ENCODE measurements at regions not wholly inside any gene's neighbourhood (a gene's known extent, or its start where the extent isn't known, plus 50 kb on each side); places are given as distances from the start of the nearest gene placed in this dataset.
A peak's percentile ranks its signal among the peaks of the same experiment; 100 is the strongest.

DNA sequence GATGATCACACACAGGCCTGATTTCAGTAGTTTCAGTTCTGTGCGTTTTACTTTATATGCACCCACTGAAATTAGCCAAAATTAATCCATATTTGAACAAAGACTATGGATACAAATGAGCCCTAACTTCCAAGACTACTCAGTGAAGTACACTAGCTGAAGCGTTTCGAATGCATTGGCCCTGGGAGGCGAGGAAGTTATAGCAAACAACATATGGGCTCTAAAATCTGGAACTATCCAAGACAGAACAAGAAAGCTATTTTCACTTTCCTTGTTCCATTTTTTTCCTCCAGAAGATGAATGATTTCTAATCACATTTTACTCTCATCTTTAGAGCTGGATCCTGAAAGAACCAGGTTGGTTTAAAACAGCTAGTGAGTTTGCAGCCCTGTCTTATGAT, 399.4 kb upstream of the HNRNPA3 start:
- no peak overlapping the region for H3K27ac ChIP-seq (ENCODE audit: low read depth, low read length)
- peaks cover 4% of the 10 kb centered on the region for H3K4me1 ChIP-seq (ENCODE audit: insufficient read depth, low read length)
- POLR2A ChIA-PET: no interaction called here
- CTCF ChIA-PET: interaction anchor here (0.6 to 3.6 kb wide), 4 partner anchors 14 to 335 kb away, joined by 3 to 16 read pairs (median 4); no protein-coding TSS in a partner anchor
- Mint-ChIP-seq H3K4me3 (no peak overlapping the region), H3K27ac (no peak overlapping the region), H3K36me3 (no peaks in the 10 kb centered on the region), H3K9me3 (no peaks in the 10 kb centered on the region), H3K27me3 (peaks cover 0 to 3% of the 10 kb centered on the region in 2 donors), H3K4me1 (peaks cover 3 to 11% (median 8%) of the 10 kb centered on the region in 3 donors)
- H3K9me3 ChIP-seq (ENCODE audit: low read length): no peaks in the 10 kb centered on the region
- no peaks in the 10 kb centered on the region for H3K27me3 ChIP-seq (ENCODE audit: insufficient read depth, low read length, poor library complexity, severe bottlenecking)
- DNase-seq: no peak
- no peaks in the 10 kb centered on the region for H3K36me3 ChIP-seq (ENCODE audit: insufficient read depth, low read length)
- no peak overlapping the region for H3K4me3 ChIP-seq (ENCODE audit: low read length)

DNA sequence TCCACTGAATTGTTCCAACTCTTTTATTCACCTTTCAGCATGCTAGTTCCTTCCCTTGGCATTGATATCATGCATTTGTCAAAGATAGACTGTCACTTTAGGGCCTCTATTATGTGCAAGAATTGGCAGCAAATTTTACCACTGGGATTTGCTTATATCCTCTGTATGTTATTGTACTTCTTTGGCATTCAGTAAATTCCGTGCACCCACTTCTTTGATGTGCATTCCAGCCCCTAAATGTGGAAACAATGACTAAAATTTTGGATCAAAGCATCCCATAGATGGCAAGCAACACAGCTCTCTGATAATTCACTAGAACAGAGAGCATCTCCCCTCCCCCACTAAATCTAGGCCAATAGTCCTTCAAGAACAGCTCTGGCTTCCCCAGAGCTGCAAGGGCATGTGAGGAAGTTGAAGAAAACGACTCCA, 399.0 kb upstream of the HNRNPA3 start:
- Histone ChIP-seq H3K4me1 (ENCODE audit: insufficient read depth, low read length) (peaks cover 4% of the 10 kb centered on the region), H3K36me3 (ENCODE audit: insufficient read depth, low read length) (no peaks in the 10 kb centered on the region), H3K9me3 (ENCODE audit: low read length) (no peaks in the 10 kb centered on the region), H3K27me3 (ENCODE audit: insufficient read depth, low read length, poor library complexity, severe bottlenecking) (no peaks in the 10 kb centered on the region), H3K4me3 (ENCODE audit: low read length) (no peak overlapping the region), H3K27ac (ENCODE audit: low read depth, low read length) (no peak overlapping the region)
- ChIA-PET CTCF (interaction anchor here (0.6 to 3.6 kb wide), 6 partner anchors 9 to 334 kb away, joined by 3 to 16 read pairs (median 6); no protein-coding TSS in a partner anchor), POLR2A (no interaction called here)
- no peaks in the 10 kb centered on the region for H3K9me3 Mint-ChIP-seq
- no peak overlapping the region for H3K27ac Mint-ChIP-seq
- no peak overlapping the region for H3K4me3 Mint-ChIP-seq
- peaks cover 0 to 4% of the 10 kb centered on the region in 2 donors for H3K27me3 Mint-ChIP-seq
- H3K36me3 Mint-ChIP-seq: no peaks in the 10 kb centered on the region
- DNase-seq: no peak
- peaks cover 3 to 11% (median 8%) of the 10 kb centered on the region in 3 donors for H3K4me1 Mint-ChIP-seq

DNA sequence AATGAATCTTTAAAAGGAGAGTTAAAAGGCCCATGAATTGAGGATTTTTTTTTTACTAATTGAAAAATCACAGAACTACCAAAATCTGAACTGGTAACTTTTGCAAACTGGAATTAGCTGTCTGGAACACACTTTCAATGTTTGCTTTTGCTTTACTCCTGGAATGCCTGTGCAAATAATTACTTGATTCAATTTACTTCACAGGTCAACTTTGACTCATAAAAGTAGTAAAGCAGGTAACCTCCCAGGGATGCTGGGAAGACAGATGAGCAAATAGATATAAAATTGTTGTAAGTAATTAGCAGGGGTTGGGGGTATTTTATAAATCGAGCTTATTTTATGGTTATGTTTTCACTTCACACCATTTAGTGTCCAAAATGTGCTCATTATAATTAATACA, 398.3 kb upstream of the HNRNPA3 start:
- H3K27me3 ChIP-seq (ENCODE audit: insufficient read depth, low read length, poor library complexity, severe bottlenecking): no peaks in the 10 kb centered on the region
- H3K4me3 Mint-ChIP-seq: no peak overlapping the region

DNA sequence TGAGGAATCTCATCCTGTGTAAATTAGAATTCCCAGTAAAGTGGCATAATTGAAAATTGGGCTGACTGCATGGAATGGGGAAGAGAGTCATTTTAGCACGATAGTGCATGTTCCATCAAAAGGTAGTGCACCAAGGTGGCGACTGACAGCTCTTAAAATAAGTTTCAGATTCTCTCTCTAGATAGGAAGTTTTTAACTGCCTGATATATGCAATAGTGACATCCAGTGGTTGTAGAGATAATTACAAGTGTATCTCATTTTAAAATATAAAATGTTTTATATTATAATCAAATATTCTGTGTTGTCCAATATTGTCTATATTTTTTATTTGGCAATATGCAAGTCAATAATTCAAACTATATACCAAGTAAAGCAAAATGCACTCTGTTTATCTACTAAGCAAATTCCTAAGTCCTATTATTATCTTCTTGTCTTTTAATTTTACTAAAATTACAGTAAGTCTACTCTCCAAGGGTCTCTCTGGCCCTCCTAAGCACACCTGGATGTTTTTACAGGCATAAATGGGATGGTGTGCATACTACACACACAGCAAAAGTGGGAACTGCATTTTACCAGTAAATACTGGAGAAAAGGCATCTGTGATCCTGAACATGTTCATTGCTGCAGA, 397.7 kb upstream of the HNRNPA3 start:
- peak in 2 of 5 donors; percentile 23 to 40 for DNase-seq
- peak overlapping the region in 4 of 7 donors; percentile 7 to 37 (median 15) for H3K4me3 Mint-ChIP-seq
- no peaks in the 10 kb centered on the region for H3K9me3 ChIP-seq (ENCODE audit: low read length)
- H3K9me3 Mint-ChIP-seq: no peaks in the 10 kb centered on the region
- H3K4me1 ChIP-seq (ENCODE audit: insufficient read depth, low read length): peaks cover 4% of the 10 kb centered on the region
- H3K36me3 Mint-ChIP-seq: no peaks in the 10 kb centered on the region
- peaks cover 0 to 7% of the 10 kb centered on the region in 2 donors for H3K27me3 Mint-ChIP-seq
- H3K27me3 ChIP-seq (ENCODE audit: insufficient read depth, low read length, poor library complexity, severe bottlenecking): no peaks in the 10 kb centered on the region
- no peak overlapping the region for H3K27ac ChIP-seq (ENCODE audit: low read depth, low read length)
- CTCF ChIA-PET: interaction anchor here (0.6 to 3.6 kb wide), 10 partner anchors 10 to 554 kb away, joined by 3 to 16 read pairs (median 3); no protein-coding TSS in a partner anchor
- peaks cover 3 to 11% (median 8%) of the 10 kb centered on the region in 3 donors for H3K4me1 Mint-ChIP-seq
- H3K36me3 ChIP-seq (ENCODE audit: insufficient read depth, low read length): no peaks in the 10 kb centered on the region
- POLR2A ChIA-PET: no interaction called here
- no peak overlapping the region for H3K4me3 ChIP-seq (ENCODE audit: low read length)
- H3K27ac Mint-ChIP-seq: peak overlapping the region in 1 of 8 donors; percentile 41

More for the DNA sequence above, 398.3 kb upstream of the HNRNPA3 start:
- Mint-ChIP-seq H3K9me3 (no peaks in the 10 kb centered on the region), H3K36me3 (no peaks in the 10 kb centered on the region), H3K27me3 (peaks cover 0 to 7% of the 10 kb centered on the region in 2 donors), H3K27ac (no peak overlapping the region), H3K4me1 (peaks cover 3 to 11% (median 8%) of the 10 kb centered on the region in 3 donors)
- peaks cover 4% of the 10 kb centered on the region for H3K4me1 ChIP-seq (ENCODE audit: insufficient read depth, low read length)
- H3K27ac ChIP-seq (ENCODE audit: low read depth, low read length): no peak overlapping the region
- H3K9me3 ChIP-seq (ENCODE audit: low read length): no peaks in the 10 kb centered on the region
- ChIA-PET POLR2A (no interaction called here), CTCF (interaction anchor here (0.6 to 3.6 kb wide), 10 partner anchors 9 to 554 kb away, joined by 3 to 16 read pairs (median 3); no protein-coding TSS in a partner anchor)
- no peak for DNase-seq
- no peaks in the 10 kb centered on the region for H3K36me3 ChIP-seq (ENCODE audit: insufficient read depth, low read length)
- no peak overlapping the region for H3K4me3 ChIP-seq (ENCODE audit: low read length)

DNA sequence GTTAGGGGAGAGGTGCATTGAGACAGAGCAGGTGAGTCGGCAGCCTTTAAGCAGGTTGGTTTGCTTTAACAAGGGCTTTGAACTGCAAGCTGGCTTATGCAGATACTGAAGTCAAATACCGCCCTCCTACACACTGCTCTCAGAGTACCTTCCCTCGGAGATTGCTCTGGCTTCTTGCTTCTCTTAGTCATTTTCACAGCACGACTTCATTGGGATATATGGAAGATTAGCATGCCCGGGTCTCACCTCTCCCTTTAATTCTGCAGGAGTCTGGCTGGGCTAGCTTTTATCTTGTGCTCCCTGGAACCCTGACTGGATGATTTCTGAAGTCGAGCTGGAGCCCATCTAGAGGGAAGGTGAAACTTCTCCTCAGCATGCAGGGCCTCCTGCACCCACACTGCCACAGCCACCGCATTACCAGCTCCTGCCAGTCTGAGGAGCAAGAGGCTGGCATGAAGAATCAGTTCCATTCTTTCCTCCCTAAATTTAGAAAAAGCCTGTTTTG, 395.5 kb upstream of the HNRNPA3 start:
- ChIA-PET POLR2A (interaction anchor here (1.0 kb wide), 1 partner anchor 9 kb away, joined by 3 read pairs; no protein-coding TSS in a partner anchor), CTCF (interaction anchor here (1.1 to 1.8 kb wide), 3 partner anchors 12 to 46 kb away, joined by 3 to 5 read pairs (median 4); no protein-coding TSS in a partner anchor)
- H3K27ac Mint-ChIP-seq: peak overlapping the region in 2 of 8 donors; percentile 22 to 57
- Histone ChIP-seq H3K36me3 (ENCODE audit: insufficient read depth, low read length) (no peaks in the 10 kb centered on the region), H3K9me3 (ENCODE audit: low read length) (no peaks in the 10 kb centered on the region), H3K27ac (ENCODE audit: low read depth, low read length) (no peak overlapping the region), H3K4me3 (ENCODE audit: low read length) (no peak overlapping the region), H3K27me3 (ENCODE audit: insufficient read depth, low read length, poor library complexity, severe bottlenecking) (no peaks in the 10 kb centered on the region), H3K4me1 (ENCODE audit: insufficient read depth, low read length) (peaks cover 4% of the 10 kb centered on the region)
- H3K27me3 Mint-ChIP-seq: peaks cover 0 to 7% of the 10 kb centered on the region in 2 donors
- peaks cover 0 to 1% (median 0%) of the 10 kb centered on the region in 3 donors for H3K36me3 Mint-ChIP-seq
- no peaks in the 10 kb centered on the region for H3K9me3 Mint-ChIP-seq
- H3K4me3 Mint-ChIP-seq: peak overlapping the region in 1 of 7 donors; percentile 30
- DNase-seq: peak in 1 of 5 donors; percentile 47
- H3K4me1 Mint-ChIP-seq: peaks cover 3 to 11% (median 10%) of the 10 kb centered on the region in 3 donors

DNA sequence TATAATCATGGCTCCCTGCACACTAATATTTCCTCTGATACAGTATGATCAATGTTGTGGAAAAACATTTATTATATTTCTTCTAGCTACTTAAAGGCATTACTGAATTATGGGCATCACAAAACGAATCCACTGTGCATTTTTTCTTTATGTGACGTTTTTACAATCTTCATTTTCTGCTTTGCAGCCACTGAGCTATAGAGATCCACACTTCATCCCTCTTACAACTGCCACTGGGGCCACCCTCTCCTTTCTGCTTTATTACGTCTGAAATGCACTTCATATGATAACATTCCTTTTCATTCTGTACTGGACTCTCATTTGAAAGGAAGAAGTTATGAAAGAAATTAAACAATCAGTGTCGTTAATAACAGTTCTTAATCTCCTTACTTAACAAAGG, 394.5 kb upstream of the HNRNPA3 start:
- H3K27ac Mint-ChIP-seq: no peak overlapping the region
- peaks cover 0 to 3% (median 2%) of the 10 kb centered on the region in 3 donors for H3K36me3 Mint-ChIP-seq
- Histone ChIP-seq H3K4me3 (ENCODE audit: low read length) (no peak overlapping the region), H3K4me1 (ENCODE audit: insufficient read depth, low read length) (peaks cover 4% of the 10 kb centered on the region), H3K27me3 (ENCODE audit: insufficient read depth, low read length, poor library complexity, severe bottlenecking) (no peaks in the 10 kb centered on the region), H3K36me3 (ENCODE audit: insufficient read depth, low read length) (no peaks in the 10 kb centered on the region), H3K27ac (ENCODE audit: low read depth, low read length) (no peak overlapping the region), H3K9me3 (ENCODE audit: low read length) (no peaks in the 10 kb centered on the region)
- POLR2A ChIA-PET: interaction anchor here (0.5 to 1.0 kb wide), 3 partner anchors 8 to 301 kb away, joined by 3 read pairs; no protein-coding TSS in a partner anchor
- CTCF ChIA-PET: interaction anchor here (1.1 to 1.8 kb wide), 3 partner anchors 11 to 45 kb away, joined by 3 to 5 read pairs (median 4); no protein-coding TSS in a partner anchor
- no peaks in the 10 kb centered on the region for H3K9me3 Mint-ChIP-seq
- peaks cover 3 to 12% (median 11%) of the 10 kb centered on the region in 3 donors for H3K4me1 Mint-ChIP-seq
- peaks cover 0 to 7% of the 10 kb centered on the region in 2 donors for H3K27me3 Mint-ChIP-seq
- H3K4me3 Mint-ChIP-seq: no peak overlapping the region
- no peak for DNase-seq

DNA sequence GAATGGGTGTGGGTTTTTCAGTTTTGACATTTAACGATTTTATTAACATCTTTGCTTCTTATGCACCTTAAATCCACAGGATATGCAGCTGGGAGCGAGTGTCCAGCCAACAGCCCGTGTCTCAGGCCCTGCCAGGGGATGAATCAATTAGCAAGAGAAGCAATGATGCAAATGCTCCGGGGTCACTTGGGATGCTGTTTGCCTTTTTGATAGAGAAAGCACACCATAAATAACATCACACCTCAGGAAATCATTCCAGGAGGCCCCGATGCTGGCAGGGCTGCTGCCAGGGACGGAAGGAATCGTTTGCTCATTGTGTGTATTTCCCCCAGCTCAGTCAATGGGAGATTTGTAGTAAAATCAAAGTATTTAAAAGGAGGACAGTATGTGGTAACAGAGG, 394.0 kb upstream of the HNRNPA3 start:
- Histone ChIP-seq H3K4me1 (ENCODE audit: insufficient read depth, low read length) (peaks cover 4% of the 10 kb centered on the region), H3K27ac (ENCODE audit: low read depth, low read length) (no peak overlapping the region), H3K36me3 (ENCODE audit: insufficient read depth, low read length) (no peaks in the 10 kb centered on the region), H3K9me3 (ENCODE audit: low read length) (no peaks in the 10 kb centered on the region), H3K27me3 (ENCODE audit: insufficient read depth, low read length, poor library complexity, severe bottlenecking) (no peaks in the 10 kb centered on the region), H3K4me3 (ENCODE audit: low read length) (no peak overlapping the region)
- no peak for DNase-seq
- Mint-ChIP-seq H3K36me3 (peaks cover 0 to 6% (median 3%) of the 10 kb centered on the region in 3 donors), H3K4me3 (no peak overlapping the region), H3K9me3 (no peaks in the 10 kb centered on the region), H3K27ac (no peak overlapping the region), H3K27me3 (peaks cover 0 to 5% of the 10 kb centered on the region in 2 donors), H3K4me1 (peaks cover 3 to 12% (median 11%) of the 10 kb centered on the region in 3 donors)
- POLR2A ChIA-PET: interaction anchor here (0.6 kb wide), 1 partner anchor 300 kb away, joined by 3 read pairs; no protein-coding TSS in a partner anchor
- CTCF ChIA-PET: interaction anchor here (1.8 kb wide), 2 partner anchors 11 to 26 kb away, joined by 4 to 5 read pairs; no protein-coding TSS in a partner anchor

DNA sequence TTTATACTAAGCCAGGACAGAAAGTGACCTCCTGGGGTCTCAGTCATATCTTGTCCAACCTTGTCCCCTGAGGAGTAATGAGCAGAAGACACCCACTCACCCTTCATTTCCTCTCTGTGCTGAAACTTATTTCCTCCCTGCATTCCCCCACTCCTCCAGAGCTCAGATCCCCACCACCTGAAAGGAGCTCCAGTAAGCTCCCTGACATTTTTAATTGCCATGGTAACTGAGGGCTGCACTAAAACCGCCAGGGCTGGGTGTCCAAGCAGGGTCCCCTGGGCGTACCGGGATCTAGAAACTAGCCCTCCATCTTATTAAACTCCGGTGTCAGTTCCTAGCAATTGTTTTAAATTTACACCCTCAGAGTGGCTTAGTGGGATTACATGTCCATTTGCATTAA, 393.3 kb upstream of the HNRNPA3 start:
- Histone ChIP-seq H3K36me3 (ENCODE audit: insufficient read depth, low read length) (no peaks in the 10 kb centered on the region), H3K4me1 (ENCODE audit: insufficient read depth, low read length) (peaks cover 7% of the 10 kb centered on the region), H3K4me3 (ENCODE audit: low read length) (no peak overlapping the region), H3K27me3 (ENCODE audit: insufficient read depth, low read length, poor library complexity, severe bottlenecking) (no peaks in the 10 kb centered on the region), H3K27ac (ENCODE audit: low read depth, low read length) (no peak overlapping the region), H3K9me3 (ENCODE audit: low read length) (no peaks in the 10 kb centered on the region)
- DNase-seq: no peak
- no peak overlapping the region for H3K4me3 Mint-ChIP-seq
- POLR2A ChIA-PET: no interaction called here
- peaks cover 4 to 16% (median 12%) of the 10 kb centered on the region in 3 donors for H3K4me1 Mint-ChIP-seq
- H3K27me3 Mint-ChIP-seq: peaks cover 0 to 3% of the 10 kb centered on the region in 2 donors
- peaks cover 0 to 8% (median 3%) of the 10 kb centered on the region in 3 donors for H3K36me3 Mint-ChIP-seq
- no peaks in the 10 kb centered on the region for H3K9me3 Mint-ChIP-seq
- no peak overlapping the region for H3K27ac Mint-ChIP-seq
- CTCF ChIA-PET: interaction anchor here (0.8 to 2.1 kb wide), 3 partner anchors 35 to 692 kb away, joined by 3 to 6 read pairs (median 4); no protein-coding TSS in a partner anchor
